ENCODE measurements at regions not wholly inside any gene's neighbourhood (a gene's known extent, or its start where the extent isn't known, plus 50 kb on each side); places are given as distances from the start of the nearest gene placed in this dataset.

GRCh38 chr9:110093871-110094270, 114.1 kb downstream of the C9orf152 start:
- Histone ChIP-seq H3K9me3 (ENCODE audit: control insufficient read depth, insufficient read depth, low read length) (no peaks in the 10 kb centered on the region), H3K9ac (ENCODE audit: low read depth, low read length) (no peak overlapping the region), H3K4me3 (ENCODE audit: insufficient read depth, low read depth, low read length) (no peak overlapping the region), H2BK5ac (ENCODE audit: low read depth, low read length, poor library complexity, severe bottlenecking) (no peak overlapping the region), H3K4ac (ENCODE audit: low read depth, low read length) (no peak overlapping the region), H3K4me1 (ENCODE audit: control insufficient read depth, insufficient read depth, low read length) (peaks cover 31% of the 10 kb centered on the region), H4K20me1 (ENCODE audit: insufficient read depth, low read length) (peaks cover 87% of the 10 kb centered on the region), H3K14ac (replicated peaks; ENCODE audit: low read depth, low read length) (peak overlapping the region; percentile 7; the same call in 1 of the 2 replicates), H3K36me3 (ENCODE audit: control insufficient read depth, insufficient read depth, low read length) (peaks cover 10% of the 10 kb centered on the region; the same call in 1 of the 2 replicates), H3K9me1 (ENCODE audit: insufficient read depth, low read length) (peaks cover 42% of the 10 kb centered on the region), H3K79me1 (ENCODE audit: low read depth in 1 of 2, low read length in 2 of 2) (peaks cover 19 to 81% of the 10 kb centered on the region in 2 experiments; a peak in 3 of 4 replicates), H2AK5ac (ENCODE audit: low read depth, low read length) (no peak overlapping the region), H4K5ac (ENCODE audit: low read depth, low read length) (no peak overlapping the region), H2BK15ac (ENCODE audit: low read depth, low read length) (no peak overlapping the region), H2BK120ac (ENCODE audit: low read depth, low read length) (no peak overlapping the region), H3K27ac (ENCODE audit: insufficient read depth, low read length) (no peak overlapping the region), H2AK9ac (replicated peaks; ENCODE audit: low read depth, low read length, poor library complexity) (no peak overlapping the region), H2BK20ac (ENCODE audit: low read depth, low read length) (no peak overlapping the region), H4K91ac (ENCODE audit: insufficient read depth, low read depth, low read length) (no peak overlapping the region), H3K18ac (ENCODE audit: low read depth, low read length) (no peak overlapping the region), H2AFZ (replicated peaks; ENCODE audit: low read length, poor library complexity) (no peak overlapping the region), H3K23ac (ENCODE audit: low read depth, low read length) (no peak overlapping the region), H3K27me3 (ENCODE audit: control insufficient read depth, insufficient read depth, low read length) (no peaks in the 10 kb centered on the region), H3K56ac (ENCODE audit: extremely low read depth, insufficient read depth, low read length) (no peak overlapping the region), H3K4me2 (ENCODE audit: low read depth, low read length) (no peak overlapping the region), H4K8ac (ENCODE audit: low read depth in 2 of 2, low read length in 2 of 2) (no peak overlapping the region)
- BruUV-seq (replicated peaks) = no TSS peak
- dilution Hi-C loops (cut with HindIII; ENCODE audit: low sequenced_read_pairs, unreplicated experiment) (no loop called here), intact Hi-C loops (cut with micrococcal nuclease) (no loop called here), in situ Hi-C loops (cut with MboI; ENCODE audit: low sequenced_read_pairs) (no loop called here)
- no peak for TF ChIP-seq FOS (IDR thresholded peaks at IDR 0.05; ENCODE audit: low read depth, low read length)
- TF ChIP-seq CTCF (conservative IDR thresholded peaks at IDR 0.05; ENCODE audit: low read depth, low read length) = no peak
- no peak for TF ChIP-seq CEBPB (IDR thresholded peaks at IDR 0.05; ENCODE audit: low read depth, low read length)
- ChIA-PET POLR2A (ENCODE audit: unreplicated experiment) (no interaction called here), CTCF (no interaction called here)
- no CpG with 5 or more reads among the region's 4 CpGs for WGBS, 2 experiments (ENCODE audit: extremely low coverage in 2 of 2, insufficient read length in 1 of 2)
- DNase-seq (no peak), ATAC-seq (ENCODE audit: low read depth) (no peak)

Measured in IMR-90 (cell line).